ENCODE measurements at regions not wholly inside any gene's neighbourhood (a gene's known extent, or its start where the extent isn't known, plus 50 kb on each side); places are given as distances from the start of the nearest gene placed in this dataset.

GRCh38 chr12:130016986-130017385, 113.2 kb upstream of the TMEM132D start:
- H3K27ac ChIP-seq, result no peak overlapping the region
- peaks cover 0 to 17% (median 2%) of the 10 kb centered on the region in 4 donors for H3K27me3 ChIP-seq
- intact Hi-C loops (cut with DNase I), result no loop called here
- ATAC-seq, result no peak
- no peaks in the 10 kb centered on the region for H3K36me3 ChIP-seq
- H3K9me3 ChIP-seq, result no peaks in the 10 kb centered on the region
- no peak overlapping the region for H3K4me3 ChIP-seq
- FAIRE-seq, result no peak
- no peak for DNase-seq
- no peak for TF ChIP-seq CTCF (IDR thresholded peaks at IDR 0.05)
- no peaks in the 10 kb centered on the region for H3K4me1 ChIP-seq
- 70 to 84% methylated on average over 17 of the region's 17 CpGs for WGBS, 2 donors

GRCh38 chr12:130017591-130018449, 114.0 kb upstream of the TMEM132D start:
- no peak overlapping the region for H3K4me3 ChIP-seq
- no peak for FAIRE-seq

GRCh38 chr12:130018614-130019013, 114.8 kb upstream of the TMEM132D start:
- whole genome bisulfite sequencing, 2 donors, result 62 to 77% methylated on average over 11 of the region's 11 CpGs
- no peaks in the 10 kb centered on the region for H3K9me3 ChIP-seq
- no peak for TF ChIP-seq CTCF (IDR thresholded peaks at IDR 0.05)
- ATAC-seq, result no peak
- no peak for FAIRE-seq
- H3K27ac ChIP-seq, result no peak overlapping the region
- no peaks in the 10 kb centered on the region for H3K36me3 ChIP-seq
- H3K4me3 ChIP-seq, result no peak overlapping the region
- no peaks in the 10 kb centered on the region for H3K4me1 ChIP-seq
- DNase-seq, result no peak
- H3K27me3 ChIP-seq, result peaks cover 0 to 17% (median 2%) of the 10 kb centered on the region in 4 donors
- intact Hi-C loops (cut with DNase I), result no loop called here

More at GRCh38 chr12:130017591-130018449, 114.0 kb upstream of the TMEM132D start:
- H3K36me3 ChIP-seq, result no peaks in the 10 kb centered on the region
- TF ChIP-seq CTCF (IDR thresholded peaks at IDR 0.05), result no peak
- DNase-seq (no peak), ATAC-seq (no peak)
- WGBS, 2 donors, result 48 to 55% methylated on average over 34 of the region's 34 CpGs
- H3K27ac ChIP-seq, result no peak overlapping the region
- intact Hi-C loops (cut with DNase I), result no loop called here
- H3K27me3 ChIP-seq, result peaks cover 0 to 17% (median 2%) of the 10 kb centered on the region in 4 donors
- no peaks in the 10 kb centered on the region for H3K9me3 ChIP-seq
- H3K4me1 ChIP-seq, result no peaks in the 10 kb centered on the region

GRCh38 chr12:130026608-130027176, 122.9 kb upstream of the TMEM132D start:
- intact Hi-C loops (cut with DNase I), result no loop called here
- Histone ChIP-seq H3K9me3 (no peaks in the 10 kb centered on the region), H3K36me3 (no peaks in the 10 kb centered on the region), H3K27me3 (peaks cover 0 to 6% (median 0%) of the 10 kb centered on the region in 4 donors), H3K4me3 (no peak overlapping the region), H3K4me1 (no peaks in the 10 kb centered on the region), H3K27ac (no peak overlapping the region)
- peak; percentile 42 to 72 (median 61) for TF ChIP-seq CTCF (IDR thresholded peaks at IDR 0.05)
- ATAC-seq, result peak in 2 of 4 donors; percentile 48 to 56
- peak in 3 of 6 donors; percentile 32 to 69 (median 46) for DNase-seq
- WGBS, 2 donors, result 53 to 56% methylated on average over 15 of the region's 15 CpGs
- FAIRE-seq, result no peak

GRCh38 chr12:130027798-130028197, 124.0 kb upstream of the TMEM132D start:
- Histone ChIP-seq H3K4me3 (no peak overlapping the region), H3K27ac (no peak overlapping the region), H3K27me3 (peaks cover 0 to 6% (median 2%) of the 10 kb centered on the region in 4 donors), H3K36me3 (no peaks in the 10 kb centered on the region), H3K4me1 (no peaks in the 10 kb centered on the region), H3K9me3 (no peaks in the 10 kb centered on the region)
- FAIRE-seq (no peak), DNase-seq (no peak), ATAC-seq (no peak)
- 7 to 23% methylated on average over 1 of the region's 1 CpG for WGBS, 2 donors
- intact Hi-C loops (cut with DNase I), result no loop called here
- no peak for TF ChIP-seq CTCF (IDR thresholded peaks at IDR 0.05)
